Stimulated activated CD4-positive, alpha-beta T cell treated with anti-CD3 and anti-CD28 coated beads, Interleukin-1b, Interleukin-23, amount 100 ng/mL, for 48 hours (primary cell): ENCODE measurements at regions not wholly inside any gene's neighbourhood (a gene's known extent, or its start where the extent isn't known, plus 50 kb on each side); places are given as distances from the start of the nearest gene placed in this dataset.

Source experiments
- DNase-seq: peaks from one replicate; pipeline ENCODE4 v3.0.0-alpha.2; 2020

DNA sequence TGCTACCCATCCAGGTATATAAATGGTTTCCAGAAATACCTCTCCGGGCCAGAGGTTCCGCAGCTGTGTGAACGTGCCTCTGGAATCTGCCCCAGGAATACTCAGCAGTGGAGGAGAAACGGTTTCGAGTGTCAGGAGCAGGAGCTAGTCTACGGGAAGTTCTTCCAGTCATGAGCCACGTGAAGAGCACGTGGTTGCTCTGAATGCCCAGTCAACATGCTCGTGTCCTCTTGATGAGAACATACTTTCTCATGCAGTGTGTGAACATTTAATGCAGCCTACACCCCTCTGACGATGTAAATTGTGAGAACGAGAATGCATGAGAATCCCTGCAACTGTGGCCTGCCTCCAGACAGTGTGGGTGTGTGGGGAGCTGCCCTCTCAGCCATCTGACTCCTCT is 277.0 kb upstream of the SHH start:
- DNase-seq: no peak

DNA sequence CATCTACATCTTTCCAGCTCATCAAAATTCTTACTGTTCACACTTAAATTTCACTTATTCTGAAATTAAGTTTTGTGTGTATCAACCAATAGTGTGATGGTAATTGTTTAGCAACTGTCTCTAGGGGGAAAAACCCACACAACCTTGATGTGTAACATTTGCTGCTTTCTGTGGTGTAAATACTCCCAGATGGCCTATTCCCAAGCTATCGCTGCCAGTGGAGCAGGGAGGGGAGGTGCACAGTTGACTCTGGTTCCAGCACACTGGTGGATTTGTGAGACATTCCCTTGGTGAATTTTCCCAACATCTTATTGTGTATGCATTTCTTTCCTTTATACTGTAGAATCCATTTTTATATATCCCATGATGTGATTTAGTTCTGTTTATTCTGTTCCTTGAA is 275.9 kb upstream of the SHH start:
- DNase-seq: no peak

DNA sequence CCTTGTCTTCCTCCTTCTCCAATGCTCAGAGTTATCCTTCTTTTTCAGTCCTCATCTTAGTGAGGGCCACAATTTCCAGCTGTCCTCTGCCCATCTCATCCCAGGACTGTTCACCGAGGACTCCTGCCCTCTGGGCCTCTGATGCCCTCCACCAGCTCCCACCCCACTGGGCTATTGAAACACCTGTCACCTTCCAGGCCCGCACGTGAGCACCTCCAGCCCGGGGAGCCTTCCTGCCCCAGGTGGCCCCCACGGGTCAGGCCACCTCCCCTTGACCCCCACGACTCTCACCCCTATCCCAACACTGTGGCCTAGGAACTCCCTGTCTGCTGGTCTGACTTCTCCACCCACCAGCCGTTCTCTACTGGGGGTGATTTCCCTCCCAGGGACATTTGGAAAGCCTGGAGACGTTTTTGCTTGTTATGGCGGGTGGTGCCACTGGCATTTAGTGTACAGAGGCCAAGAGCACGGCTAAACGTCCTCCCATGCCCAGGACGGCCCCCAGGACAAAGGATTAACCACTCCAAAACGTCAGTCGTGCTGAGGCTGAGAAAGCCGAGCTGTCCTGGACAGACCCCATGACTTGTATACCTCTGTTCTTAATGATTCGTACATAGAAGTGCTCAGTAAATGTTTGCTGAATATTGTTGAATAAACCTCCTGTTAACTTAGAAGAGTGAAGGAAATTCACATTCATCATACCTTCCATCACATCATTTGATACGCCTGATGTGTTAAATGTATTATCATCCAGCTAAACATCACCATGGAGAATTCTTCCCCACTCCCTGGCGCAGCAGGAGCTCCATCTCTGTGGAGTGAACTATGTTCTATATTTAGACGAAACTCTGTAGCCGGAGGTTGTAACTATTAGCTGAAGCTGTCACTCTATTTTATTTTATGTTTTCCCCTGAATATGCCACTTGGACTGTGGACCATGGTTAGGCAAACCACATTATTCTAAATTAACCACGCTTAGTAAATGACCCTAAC is 270.1 kb upstream of the SHH start:
- DNase-seq: no peak

- no peak for DNase-seq
Measured at GRCh38 chr7:156080596-156080995, 268.3 kb upstream of the SHH start.

- no peak for DNase-seq
Measured at GRCh38 chr7:156080046-156080445, 267.8 kb upstream of the SHH start.

GRCh38 chr7:156079156-156079555 is 266.9 kb upstream of the SHH start:
- no peak for DNase-seq

DNA sequence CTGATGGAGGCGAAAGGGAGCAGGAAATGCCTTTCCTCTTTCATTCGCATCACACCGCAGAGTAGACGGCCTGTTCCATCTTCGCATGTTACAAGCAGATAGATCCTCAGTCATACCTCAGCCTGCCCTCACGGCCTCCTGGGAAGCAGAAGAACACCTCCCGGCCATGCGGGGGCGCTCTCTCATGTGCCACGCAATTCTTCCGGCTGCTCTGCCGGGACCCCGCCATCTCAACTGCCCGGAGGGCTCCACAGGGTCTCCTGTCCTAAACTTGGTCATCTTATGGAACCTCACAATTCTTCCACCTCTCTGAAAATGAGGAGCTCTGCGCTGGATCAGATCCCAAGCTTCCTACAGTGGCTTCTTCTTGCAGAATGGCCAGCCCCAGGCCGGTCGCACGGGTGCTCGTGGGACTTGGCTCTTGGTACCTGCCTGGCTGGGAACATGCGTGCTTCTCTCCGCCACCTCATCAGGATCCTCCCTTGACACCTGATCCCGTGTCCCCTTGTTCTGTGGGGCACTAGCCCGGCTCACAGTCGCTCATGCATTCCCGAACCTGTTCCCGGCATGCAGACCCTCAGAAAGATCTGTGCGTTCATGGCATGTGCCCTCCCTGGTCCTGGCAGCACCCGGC is 262.8 kb upstream of the SHH start:
- DNase-seq: no peak

DNA sequence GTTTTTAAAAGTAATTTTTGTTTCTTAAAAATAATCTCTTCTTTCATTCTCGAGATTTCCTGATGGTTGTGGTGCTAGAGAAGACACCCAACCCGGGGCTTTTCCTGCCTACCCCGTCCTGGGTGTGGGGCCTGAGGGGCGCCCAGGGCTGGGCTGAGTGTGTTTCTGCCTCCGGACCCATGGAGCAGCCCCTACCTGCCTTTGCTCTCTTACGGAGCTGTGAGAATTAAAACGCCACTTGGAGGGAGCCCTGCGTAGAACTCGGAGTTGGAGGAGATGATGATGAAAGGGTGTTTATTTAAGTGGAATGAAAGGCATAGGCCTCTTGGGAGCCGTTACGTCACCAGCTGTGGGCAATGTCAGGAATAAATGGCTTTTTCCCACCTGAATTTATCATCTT is 261.8 kb upstream of the SHH start:
- no peak for DNase-seq

GRCh38 chr7:156073366-156074052 is 261.2 kb upstream of the SHH start:
- no peak for DNase-seq

DNA sequence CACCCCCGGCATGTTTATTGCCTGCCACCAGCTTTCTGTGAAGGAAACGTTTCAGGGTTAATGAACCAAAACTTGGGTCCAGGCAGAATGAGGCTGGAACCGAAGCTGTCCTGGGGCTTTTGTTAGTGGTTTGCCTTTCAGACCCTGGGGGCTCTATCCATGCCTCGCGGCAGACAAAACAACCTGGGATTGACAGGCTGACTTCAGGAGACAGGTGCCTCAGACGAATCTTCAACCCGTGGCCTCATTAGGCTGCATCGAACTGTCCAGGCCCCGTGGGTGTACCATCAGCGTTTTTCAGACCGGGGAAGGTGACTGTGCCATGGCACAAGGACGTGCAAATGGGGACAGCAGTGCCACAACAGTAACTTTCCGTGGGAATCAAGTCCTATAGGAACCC is 259.3 kb upstream of the SHH start:
- no peak for DNase-seq

- no peak for DNase-seq
Measured at GRCh38 chr7:156069891-156070290, 257.6 kb upstream of the SHH start.

DNA sequence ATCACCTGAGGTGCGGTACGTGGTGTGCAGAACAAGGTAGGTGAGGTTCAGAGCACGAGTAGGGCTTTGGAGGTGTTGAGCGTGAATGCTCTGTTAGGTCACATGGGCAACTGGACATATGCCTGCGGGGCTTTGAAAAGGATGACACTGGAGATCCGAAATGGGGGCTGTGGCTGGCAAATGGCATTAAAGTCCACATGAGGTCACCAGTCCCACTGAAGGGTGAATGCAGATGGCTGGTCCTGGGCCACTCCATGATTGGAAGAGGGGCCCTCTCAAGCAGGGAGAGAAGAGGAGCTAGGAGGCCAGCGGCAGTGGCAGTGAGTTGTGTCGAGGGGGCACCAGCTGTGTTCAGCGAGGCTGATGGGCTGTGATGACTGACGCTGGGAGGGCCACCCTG is 254.9 kb upstream of the SHH start:
- DNase-seq: no peak

GRCh38 chr7:156065400-156065799 is 253.1 kb upstream of the SHH start:
- no peak for DNase-seq

DNA sequence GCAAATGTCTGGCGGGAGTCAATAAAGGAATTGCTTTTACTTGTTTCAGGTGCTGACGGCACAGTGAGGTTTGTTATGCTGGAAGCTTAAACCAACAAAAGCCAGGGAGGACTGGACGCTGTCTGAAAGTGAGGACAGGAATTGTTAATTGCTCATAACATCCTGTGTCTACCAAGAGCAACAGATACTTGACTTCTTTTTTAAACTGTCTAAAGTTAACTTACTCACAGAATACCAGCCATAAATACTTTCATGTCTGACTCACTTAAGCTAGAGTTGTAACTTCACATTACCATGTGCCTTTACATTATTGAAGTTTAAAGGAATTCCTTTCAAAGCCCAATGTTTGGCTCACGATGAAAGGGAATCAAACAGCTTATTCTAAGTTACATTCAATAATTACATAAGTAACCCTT is 252.7 kb upstream of the SHH start:
- DNase-seq: no peak

DNA sequence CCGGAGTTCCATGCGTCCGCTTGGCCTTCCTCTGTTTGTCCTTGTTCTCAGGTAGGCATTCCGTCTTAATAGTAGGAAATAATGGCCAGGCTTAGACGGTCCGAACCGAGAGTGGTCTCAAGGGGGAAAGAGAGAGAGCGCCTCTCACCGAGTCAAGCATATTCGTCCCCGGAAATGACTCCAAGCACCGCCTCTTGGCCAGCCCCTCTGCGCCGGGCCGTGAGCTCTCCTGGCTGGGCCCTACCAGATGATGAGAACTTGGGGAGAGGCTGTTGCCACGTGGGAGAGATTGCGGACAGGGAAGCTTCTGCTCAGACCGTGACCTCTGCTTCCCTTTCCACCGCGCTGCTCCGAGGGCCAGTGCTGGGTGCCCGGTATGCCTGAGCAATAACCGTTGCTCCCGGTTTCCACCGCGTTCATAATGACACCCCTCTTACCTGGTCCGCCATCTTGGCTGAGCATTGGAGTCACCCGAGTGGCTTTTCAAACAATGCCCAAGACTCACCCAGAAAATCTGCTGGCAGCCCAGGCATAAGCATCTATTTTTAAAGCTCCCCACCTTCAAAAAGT is 251.1 kb upstream of the SHH start:
- no peak for DNase-seq

GRCh38 chr7:156062286-156062685 is 250.0 kb upstream of the SHH start:
- DNase-seq: no peak

- DNase-seq: no peak
Measured at GRCh38 chr7:156061689-156062255, 249.5 kb upstream of the SHH start.

DNA sequence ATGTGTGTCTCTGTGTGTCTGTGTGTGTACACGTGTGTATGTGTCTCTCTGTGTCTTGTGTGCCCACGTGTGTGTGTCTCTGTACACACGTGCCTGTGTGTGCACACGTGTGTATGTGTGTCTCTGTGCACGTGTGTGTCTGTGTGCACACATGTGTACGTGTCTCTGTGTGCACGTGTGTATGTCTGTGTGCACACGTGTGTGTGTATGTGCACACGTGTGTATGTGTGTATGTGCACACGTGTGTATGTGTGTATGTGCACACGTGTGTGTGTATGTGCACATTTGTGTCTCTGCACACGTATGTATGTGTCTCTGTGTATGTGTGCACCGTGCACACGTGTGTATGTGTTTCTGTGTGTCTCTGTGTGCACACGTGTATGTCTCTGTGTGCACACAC is 248.7 kb upstream of the SHH start:
- no peak for DNase-seq

DNA sequence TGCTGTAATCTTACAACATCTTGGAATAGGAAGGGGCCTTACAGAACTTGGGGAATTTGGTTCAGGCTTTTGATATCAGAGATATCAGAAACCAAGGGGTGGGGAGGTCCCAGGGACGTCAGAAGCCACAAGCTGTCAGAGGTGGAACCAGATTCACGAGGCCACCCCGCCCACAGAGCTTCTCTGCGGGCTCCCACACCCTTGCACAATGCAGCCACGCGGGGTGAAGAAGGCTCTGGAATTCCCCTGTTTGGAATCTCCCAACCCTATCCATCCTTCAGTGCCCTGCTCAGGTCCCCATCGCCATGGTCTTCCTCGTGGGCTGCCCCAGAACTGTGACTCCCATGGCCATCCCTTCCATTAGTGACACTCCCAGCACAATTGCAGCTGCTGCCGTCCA is 247.1 kb upstream of the SHH start:
- DNase-seq: no peak

- DNase-seq: no peak
Measured at GRCh38 chr7:156058248-156058647, 246.0 kb upstream of the SHH start.

GRCh38 chr7:156056534-156056933 is 244.3 kb upstream of the SHH start:
- no peak for DNase-seq

DNA sequence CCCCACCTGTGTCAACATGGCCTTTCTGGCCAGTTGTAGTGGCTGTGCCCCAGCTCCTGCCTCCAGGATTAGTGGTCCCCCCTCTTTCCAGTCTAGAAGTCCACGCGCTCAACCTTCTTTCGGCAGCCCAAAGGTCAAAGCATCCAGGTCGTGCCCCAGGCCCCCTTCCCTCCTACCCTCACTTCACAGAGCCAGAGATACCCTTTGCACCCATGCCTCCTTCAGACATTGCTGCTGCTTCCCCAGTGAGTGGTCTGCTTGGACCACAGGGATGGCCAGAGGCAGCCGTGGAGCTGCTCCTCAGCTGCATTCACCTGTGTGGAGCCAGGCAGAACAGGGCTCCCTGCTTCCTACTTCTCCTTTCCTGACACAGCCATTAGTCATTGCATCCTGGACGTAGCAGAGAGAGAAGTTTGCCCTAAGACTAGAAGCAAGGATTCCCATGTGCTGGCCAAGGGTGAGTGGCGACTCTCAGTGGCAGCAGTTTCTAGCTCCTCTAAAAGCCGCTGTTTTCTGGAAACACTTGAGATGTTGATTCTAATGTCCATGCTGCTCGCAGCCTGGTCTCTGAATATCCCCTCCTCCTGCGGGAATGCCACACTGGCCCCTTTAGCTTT is 243.1 kb upstream of the SHH start:
- no peak for DNase-seq

DNA sequence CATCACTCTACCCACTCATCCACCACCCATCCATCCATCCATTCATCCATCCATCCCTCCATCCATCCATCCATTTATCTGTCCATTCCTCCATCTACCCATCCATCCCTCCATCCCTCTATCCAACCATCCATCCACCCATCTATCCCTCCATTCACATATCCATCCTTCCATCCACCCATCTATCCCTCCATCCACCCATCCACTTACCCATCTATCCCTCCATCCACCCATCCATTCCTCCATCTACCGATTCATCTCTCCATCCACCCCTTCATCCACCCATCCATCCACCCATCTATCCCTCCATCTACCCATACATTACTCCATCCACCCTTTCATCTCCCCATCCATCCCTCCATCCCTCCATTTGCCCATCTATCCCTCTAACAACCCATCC is 239.6 kb upstream of the SHH start:
- no peak for DNase-seq
